ENCODE measurements at regions not wholly inside any gene's neighbourhood (a gene's known extent, or its start where the extent isn't known, plus 50 kb on each side); places are given as distances from the start of the nearest gene placed in this dataset.
"Not testable (repeated sequence)": the region's sequence is repeated elsewhere in the genome, so short reads cannot be mapped to it uniquely, and the experiment has no call there.

DNA sequence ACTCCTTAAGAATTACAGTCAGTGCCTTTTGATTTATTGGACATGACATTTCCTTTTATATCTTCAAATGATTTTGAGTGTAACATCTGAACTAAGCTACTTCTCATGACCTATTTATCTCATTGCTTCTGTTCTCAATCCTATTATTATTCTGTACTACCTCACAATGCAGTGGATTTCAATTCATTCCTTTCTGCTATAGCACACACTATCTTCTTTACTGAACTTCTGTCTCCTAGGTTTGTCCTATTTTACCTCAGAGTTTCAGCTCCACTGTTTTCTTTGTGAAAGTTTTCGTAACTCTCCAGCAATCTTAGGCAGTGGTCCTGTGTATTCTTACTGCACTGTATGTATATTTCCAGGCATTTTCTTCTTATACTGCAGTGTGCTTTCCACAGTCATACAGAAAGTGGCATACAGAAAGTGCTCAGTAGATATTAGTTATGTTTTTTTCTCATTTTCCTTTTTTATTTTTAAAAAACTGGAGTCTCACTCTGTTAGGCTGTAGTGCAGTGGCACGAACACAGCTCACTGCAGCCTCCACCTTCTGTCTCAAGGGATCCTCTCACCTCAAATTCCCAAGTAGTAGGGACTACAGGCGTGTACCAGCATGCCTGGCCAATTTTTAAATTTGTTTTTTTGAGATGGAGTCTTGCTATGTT lies 368.6 kb upstream of the RGS6 start:
- no peak for DNase-seq (ENCODE audit: low read depth, low spot score)

DNA sequence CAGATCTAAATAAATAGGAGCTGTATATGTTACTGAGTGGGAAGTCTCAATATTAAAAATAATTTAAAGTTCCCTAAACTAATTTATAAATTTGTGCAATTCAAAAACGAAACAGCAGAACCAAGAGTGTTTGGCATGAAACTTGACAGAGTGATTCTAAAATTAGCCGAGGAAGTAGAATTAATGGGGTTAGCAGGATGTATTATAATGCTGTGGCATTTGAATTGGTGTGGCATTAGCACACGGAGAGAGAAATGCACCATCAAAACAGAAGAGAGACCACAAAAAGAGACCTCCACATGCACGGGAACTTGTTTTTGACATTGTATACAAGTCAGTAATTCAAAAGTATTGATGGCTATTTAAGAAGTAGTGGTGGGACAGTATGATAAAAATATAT lies 366.0 kb upstream of the RGS6 start:
- no peak for DNase-seq (ENCODE audit: low read depth, low spot score)

DNA sequence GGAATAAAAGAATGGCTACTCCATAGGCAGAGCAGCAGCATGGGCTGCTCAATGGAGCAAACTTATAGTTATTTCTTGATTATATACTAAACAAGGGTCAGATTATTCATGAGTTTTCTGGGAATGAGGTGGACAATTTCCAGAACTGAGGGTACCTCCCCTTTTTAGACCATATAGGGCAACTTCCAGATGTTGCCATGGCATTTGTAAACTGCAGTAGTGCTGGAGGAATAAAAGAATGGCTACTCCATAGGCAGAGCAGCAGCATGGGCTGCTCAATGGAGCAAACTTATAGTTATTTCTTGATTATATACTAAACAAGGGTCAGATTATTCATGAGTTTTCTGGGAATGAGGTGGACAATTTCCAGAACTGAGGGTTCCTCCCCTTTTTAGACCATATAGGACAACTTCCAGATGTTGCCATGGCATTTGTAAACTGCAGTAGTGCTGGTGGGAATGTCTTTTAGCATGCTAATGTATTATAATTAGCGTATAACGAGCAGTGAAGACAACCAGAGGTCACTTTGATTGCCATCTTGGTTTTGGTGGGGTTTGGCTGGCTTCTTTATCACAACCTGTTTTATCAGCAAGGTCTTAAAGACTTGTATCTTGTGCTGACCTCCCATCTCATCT lies 364.6 kb upstream of the RGS6 start:
- not testable (repeated sequence) for DNase-seq (ENCODE audit: low read depth, low spot score)

DNA sequence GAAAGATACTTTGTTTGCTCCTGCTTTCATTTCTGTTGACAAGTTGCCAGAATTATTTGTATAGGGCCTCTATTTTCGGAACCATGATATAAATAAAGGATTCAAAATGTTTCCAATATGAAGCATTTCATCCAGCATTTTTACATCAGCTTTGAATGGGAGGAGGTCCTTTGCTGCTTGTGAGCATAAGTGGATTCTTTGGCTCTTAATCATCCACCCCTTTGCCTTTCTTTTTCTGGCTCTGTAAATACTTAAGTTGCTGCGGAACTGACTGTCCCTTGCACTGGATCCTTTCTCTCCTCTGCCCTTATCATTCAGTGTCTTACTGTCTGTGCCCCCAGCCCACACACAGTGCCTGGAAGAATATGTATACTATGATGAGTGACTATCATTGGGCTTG lies 357.3 kb upstream of the RGS6 start:
- DNase-seq (ENCODE audit: low read depth, low spot score): no peak

DNA sequence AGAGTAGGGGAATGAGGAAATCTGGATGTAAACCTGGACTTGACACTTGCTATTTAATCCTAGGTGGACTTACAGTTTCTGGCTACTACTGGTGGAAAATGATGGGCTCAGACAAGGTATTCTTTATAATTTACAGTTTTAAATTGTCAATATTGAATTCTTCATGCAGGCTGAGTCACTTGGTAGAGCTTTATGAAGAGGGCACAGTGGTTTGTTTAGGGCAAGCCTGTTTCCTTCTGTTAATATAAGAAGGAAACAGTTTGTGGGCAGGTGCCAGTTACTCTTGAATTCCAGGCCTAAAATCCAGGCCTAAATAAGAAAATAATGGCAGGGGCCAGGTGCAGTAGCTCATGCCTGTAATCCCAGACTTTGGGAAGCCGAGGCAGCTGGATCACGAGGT lies 355.8 kb upstream of the RGS6 start:
- DNase-seq (ENCODE audit: low read depth, low spot score): no peak

DNA sequence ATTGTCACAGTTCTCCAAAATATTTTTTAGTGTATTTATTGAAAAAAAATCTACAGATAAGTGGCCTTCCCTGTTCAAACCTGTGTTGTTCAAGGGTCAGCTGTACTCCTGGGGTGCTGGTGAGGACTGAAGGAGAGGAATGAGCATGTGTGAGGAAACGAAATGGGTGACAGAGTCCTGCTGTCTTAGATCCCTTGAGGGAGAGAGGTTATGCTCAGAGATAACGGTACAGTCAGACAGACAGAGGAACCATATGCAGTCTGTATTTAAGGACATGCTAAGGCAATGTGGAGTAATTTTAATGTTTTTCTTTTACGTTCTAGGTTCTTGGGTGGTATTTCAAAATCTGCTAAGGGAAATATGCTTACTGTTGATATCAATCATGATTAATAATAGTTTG lies 352.9 kb upstream of the RGS6 start:
- DNase-seq (ENCODE audit: low read depth, low spot score): no peak

DNA sequence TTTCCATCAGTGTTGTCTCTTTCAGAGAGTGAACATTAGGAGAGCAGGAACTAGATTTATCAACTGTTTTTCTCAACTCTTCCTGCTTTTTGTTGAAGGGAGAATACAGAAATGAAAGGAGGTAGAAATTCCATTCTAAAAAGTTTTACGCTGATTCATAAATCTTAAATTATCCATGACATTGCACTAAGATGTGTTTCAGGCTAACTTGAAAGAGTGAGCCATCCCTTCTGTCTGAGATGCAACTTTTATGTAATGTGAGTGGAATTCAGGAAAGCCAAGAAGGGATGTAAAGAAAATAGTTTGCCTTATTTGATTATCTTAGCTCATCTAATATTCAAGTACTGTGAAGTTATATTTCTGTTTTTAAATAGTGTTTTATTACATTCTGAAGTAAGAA lies 349.5 kb upstream of the RGS6 start:
- no peak for DNase-seq (ENCODE audit: low read depth, low spot score)

DNA sequence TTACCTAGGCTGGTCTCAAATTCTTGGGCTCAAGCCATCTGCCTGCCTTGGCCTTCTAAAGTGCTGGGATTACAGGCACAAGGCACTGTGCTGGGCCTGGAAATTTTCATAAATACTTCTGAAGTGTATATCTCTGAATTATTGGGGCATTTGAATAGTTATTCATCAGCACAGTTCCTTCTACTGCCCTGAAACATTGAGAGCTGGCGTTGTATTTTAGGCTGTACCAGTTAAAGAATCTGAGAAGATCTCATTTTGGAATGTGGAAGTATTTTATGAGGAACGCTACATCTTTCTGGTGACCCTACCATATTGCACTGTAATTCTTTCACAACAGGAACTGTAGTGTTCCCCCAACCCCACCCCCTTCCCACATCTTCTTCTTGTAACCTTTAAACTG lies 349.0 kb upstream of the RGS6 start:
- DNase-seq (ENCODE audit: low read depth, low spot score): no peak

DNA sequence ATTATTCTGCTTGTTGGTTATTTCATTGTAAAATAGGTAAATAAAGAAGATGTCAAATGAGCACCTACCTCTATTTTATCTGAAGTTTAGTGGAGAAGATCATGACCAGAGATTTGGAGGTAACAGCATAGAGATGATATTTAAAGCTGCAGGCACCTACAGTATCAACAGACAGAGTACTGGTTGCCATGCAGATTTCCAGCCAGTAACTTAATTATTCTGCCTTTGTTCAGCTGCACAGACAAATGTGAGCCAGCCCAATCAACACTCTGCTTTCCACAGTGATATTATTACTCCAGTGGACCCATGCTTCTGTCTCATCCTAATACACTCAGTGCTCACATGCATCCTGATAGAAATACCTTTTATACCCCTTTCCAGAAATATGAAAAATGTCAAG lies 348.5 kb upstream of the RGS6 start:
- DNase-seq (ENCODE audit: low read depth, low spot score): no peak

DNA sequence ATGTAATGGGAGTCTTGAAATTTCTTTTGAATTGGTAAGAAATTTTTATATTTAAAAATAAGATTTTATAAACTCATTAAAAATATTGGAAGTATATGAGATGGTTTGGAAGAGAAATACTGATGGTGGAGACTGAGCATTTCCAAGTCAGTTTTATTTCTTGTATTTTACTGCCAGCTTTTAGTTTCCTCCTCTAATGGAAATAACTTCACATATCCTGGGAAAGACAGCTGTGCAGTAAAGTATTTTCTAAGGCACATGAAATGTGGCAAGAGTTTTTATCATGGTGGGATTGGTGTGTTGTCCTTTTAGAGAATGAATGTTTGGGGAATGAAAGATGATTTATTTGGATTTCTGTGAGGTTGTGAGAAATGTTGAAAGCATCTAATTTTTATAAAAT lies 346.9 kb upstream of the RGS6 start:
- DNase-seq (ENCODE audit: low read depth, low spot score): no peak

DNA sequence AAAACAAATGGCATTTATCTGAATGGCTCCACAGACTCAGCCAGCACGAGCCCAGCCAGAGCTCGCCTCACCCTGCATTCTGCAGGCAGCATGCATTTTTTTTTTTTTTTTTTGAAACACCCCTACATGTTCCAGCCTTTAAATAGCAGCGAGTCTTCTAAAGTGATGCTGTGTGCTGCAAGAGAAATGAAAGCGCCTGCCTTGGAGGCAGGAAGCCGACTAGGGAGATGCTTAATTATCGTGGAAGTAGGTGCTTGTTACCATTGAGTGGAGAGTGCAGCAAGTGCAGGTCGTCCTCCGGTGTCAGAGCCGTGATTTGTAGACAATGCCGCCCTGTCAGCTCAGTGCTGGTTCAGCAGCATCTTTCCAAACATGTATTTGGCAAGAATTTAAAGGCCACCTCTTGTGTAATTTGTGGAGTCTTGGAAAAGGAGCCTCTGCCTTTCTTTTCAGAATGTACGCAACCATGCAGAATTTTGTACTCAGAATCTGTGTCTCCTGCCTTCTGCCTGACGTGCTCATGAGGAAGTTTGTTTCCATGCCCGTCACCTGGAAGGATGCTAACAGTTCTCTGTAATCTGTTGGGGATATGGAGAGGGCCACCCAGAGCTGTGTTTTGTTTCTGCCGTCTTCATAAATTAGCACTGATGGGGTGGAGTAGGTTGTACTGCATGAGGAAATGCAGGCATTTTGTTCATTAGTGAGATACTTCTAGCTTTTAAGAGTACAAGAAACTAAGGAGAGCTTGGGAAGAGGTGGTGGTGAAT lies 345.9 kb upstream of the RGS6 start:
- no peak for DNase-seq (ENCODE audit: low read depth, low spot score)

DNA sequence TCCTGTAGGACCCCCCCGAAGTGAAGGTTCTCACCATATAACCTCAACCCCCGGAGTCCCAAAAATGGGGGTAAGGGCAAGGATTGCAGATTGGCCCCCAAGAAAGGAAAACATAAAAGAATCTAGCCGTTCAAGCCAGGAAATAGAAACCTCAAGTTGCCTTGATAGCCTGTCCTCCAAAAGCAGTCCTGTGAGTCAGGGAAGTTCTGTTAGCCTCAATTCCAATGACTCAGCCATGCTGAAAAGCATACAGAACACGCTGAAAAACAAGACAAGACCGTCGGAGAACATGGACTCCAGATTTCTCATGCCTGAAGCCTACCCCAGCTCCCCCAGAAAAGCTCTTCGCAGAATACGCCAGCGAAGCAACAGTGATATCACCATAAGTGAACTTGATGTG lies 344.2 kb upstream of the RGS6 start:
- DNase-seq (ENCODE audit: low read depth, low spot score): no peak

DNA sequence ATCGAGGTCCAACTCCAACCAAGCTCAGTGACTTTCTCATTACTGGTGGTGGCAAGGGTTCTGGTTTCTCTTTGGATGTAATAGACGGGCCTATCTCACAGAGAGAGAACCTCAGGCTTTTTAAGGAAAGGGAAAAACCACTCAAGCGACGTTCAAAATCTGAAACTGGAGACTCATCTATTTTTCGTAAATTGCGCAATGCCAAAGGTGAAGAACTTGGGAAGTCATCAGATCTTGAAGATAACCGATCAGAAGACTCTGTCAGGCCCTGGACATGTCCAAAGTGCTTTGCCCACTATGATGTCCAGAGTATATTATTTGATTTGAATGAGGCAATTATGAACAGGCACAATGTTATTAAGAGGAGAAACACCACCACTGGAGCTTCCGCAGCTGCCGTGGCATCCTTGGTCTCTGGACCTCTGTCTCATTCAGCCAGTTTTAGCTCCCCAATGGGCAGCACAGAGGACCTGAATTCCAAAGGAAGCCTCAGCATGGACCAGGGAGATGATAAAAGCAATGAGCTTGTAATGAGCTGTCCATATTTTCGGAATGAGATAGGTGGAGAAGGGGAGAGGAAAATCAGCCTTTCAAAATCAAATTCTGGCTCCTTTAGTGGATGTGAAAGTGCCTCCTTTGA lies 343.5 kb upstream of the RGS6 start:
- DNase-seq (ENCODE audit: low read depth, low spot score): no peak

DNA sequence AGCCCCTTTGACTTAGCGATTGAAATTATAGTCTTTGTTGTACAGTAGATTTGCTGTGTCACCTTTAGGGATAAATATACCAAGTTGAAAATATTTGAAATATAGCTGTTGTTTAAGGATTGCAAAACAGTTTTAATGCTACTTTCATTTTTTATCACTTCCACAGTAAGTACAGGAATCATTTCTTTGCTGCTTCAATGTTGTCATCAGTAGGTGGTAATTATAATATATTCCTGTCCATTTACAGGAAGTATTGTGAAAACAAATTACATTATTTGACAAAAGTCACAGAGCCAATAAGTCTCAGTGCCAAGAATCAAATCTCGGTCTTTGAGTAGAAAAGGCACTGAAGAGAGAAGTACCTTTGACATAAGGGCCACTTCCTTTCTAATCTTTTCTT lies 342.6 kb upstream of the RGS6 start:
- no peak for DNase-seq (ENCODE audit: low read depth, low spot score)

DNA sequence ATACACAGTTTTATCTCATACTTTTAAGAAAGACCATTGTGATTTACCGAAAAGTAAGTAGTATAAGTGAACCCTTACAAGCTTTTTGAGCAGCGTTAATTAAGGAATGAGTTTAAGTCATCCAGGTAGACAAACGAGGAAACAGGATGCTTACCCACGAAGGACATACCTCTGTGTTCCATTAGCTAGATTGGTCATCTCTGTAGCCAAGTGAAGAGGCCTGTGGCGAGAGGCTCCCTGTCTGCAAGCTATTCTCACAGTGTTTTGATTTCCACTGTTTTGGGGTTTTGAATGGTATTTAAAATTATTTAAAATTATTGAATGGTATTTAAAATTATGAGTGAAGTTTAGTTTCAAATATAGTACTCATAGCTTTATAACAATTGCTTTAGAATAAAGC lies 342.1 kb upstream of the RGS6 start:
- DNase-seq (ENCODE audit: low read depth, low spot score): no peak

DNA sequence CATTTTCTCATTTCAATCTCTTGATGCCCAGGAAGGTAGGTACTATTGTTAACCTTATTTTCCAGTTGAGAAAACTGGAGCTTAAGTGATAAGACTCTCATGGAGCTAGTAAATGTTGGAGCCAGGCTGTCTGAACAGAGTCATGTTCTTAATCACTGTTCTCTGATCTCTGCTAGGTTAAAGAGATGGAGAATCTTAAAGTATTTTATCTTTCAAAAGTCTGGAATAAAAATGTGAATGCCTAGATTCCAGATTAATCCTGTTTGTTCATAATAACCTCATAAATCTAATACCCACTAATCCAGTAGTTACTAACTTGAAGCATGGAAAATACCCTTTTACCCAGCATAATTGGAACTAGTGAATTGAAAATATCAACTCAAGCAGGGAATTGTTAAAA lies 341.0 kb upstream of the RGS6 start:
- DNase-seq (ENCODE audit: low read depth, low spot score): no peak

DNA sequence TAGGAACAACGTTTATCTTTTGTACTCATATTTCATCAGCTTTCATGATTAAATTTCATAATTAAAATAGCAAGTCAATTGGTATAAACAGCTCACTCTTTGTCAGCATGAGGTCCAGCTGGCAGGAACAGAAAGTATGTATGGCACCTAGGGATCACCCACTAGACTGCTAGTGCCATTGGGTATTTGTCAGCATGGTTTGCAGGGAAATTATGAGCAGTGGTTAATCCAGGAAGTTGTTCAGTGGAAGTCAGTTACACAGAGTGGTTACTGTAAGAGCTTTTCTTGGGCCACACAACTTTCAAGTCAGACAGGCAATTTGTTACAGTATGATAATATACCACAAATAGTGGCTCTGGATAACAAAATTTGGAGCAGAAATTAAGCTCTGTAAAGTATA lies 340.3 kb upstream of the RGS6 start:
- no peak for DNase-seq (ENCODE audit: low read depth, low spot score)

DNA sequence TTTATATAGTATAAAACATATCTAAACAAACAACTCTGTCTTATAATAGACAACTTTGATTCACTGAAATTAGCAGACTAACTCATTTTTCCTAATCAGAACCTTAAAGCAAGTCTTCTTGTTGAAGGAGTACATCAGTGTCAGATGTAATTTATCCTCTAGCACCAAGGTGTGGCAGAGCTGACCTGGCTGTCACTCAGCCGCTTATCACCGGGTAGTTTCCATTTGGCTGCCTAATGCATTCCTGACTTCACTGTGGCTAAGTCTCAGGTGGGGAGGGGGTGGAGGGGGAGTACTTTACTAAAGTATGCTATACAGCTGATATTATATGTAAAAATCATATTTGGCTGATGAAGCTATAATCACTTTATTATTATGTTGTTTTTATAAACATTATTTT lies 339.9 kb upstream of the RGS6 start:
- no peak for DNase-seq (ENCODE audit: low read depth, low spot score)

DNA sequence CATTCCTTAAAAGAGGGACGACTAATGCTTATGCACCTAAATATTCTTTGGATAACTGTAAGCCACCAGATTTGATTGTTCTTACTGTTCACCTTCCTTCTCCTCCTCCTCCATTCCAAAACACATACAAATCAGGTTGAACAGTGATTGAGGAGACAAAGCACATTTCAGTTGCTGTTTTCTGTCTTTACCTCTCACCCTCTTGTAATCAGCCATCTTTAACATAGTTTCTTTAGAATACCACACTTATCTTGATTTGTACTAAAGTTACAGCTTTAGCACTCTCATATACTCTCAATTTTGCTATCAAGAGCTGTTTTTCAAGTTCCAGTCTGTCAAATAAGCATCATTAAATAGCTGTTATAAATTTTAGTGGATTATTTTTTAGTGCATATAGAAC lies 338.3 kb upstream of the RGS6 start:
- no peak for DNase-seq (ENCODE audit: low read depth, low spot score)

DNA sequence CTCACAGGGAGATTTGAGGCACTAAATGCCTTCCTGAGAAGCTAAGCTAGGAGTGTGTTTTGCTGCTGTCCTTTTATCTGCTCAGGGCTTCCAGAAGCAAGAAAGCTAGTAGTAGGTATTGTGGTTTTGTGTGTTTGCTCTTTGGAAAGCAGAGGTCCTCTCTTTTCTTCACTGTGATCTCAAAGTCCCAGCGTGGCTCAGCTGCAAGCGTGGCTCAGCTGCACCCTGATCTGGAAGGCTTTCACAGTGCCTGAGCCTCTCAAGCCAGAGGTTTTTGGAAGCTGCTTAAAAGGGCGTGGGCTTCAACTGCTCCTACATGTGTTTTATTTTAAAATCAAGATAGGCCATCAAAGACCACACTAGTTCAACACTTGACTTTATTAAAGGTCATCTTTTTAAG lies 337.4 kb upstream of the RGS6 start:
- DNase-seq (ENCODE audit: low read depth, low spot score): no peak

DNA sequence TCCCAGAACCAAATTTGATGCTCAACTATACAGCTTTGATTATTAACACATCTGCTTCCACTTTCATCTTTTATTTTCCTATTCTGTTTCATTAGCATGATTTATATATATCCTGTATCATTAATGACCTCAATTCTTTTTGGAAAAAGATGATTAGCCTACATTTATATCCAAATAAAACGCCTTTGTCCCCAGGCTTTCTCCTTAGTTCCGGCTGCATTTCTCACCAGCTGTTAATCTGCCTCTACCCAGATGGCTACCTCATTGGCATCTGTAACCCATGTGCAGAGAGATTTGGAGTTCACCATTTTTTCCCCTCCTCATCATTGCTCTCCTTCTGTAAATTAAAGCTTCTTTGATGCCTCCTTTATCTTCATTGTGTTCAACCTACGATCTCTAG lies 336.8 kb upstream of the RGS6 start:
- DNase-seq (ENCODE audit: low read depth, low spot score): no peak

DNA sequence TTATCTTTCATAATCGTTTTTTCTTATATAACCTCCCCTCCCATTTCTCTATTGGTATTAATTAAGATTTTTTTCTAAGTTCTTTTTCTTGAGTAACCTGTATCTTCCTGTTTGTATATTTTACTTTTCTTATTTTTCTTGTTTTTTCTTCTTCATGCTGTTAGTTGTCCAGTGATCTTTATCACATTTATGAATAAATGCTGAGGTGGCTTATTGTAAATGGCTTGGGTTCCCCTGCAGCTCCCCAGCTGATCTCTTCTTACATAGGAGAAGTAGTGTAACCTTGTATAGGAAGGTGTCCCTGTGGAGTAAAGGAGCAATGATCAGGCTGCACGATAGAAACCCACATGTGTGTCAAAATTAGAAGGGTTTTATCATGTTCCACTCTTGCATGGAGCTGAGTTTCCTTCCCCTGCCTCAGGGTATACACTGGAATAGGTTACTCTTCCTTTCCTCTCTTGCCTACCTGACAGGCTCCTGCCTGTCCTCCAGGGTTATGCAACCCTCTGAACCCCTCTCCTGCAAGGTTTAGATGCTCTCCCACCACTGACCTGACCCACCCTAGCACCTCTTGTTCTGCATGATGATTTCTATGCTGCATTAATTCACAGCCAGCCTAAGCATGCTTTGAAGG lies 334.8 kb upstream of the RGS6 start:
- no peak for DNase-seq (ENCODE audit: low read depth, low spot score)

Measured in activated CD4-positive, CD25-positive, alpha-beta regulatory T cell treated with anti-CD3 and anti-CD28 coated beads, Interleukin-2, amount 50 U/mL, for 16 hours (primary cell).